A673 (cell line): ENCODE measurements at regions not wholly inside any gene's neighbourhood (a gene's known extent, or its start where the extent isn't known, plus 50 kb on each side); places are given as distances from the start of the nearest gene placed in this dataset.

Experiments
- EZH2 ChIP-seq: fragments of 200-600 bp; sonication (generic); IDR thresholded peaks from 2 replicates; pipeline ENCODE4 v1.6.1; 2017; ENCODE audit warnings: borderline replicate concordance, low read depth, mild to moderate bottlenecking, mixed read lengths, antibody characterized with exemption, low read length; ENCODE audit not compliant: poor library complexity, severe bottlenecking
- TF ChIP-seq, protein P1 (sequence below): fragments of 300-800, 200-600 bp; sonication (generic); conservative IDR thresholded peaks from 2 replicates; pipeline ENCODE4 v1.5.1; 2017; ENCODE audit warnings: low read depth, mild to moderate bottlenecking, antibody characterized with exemption, low read length, moderate library complexity, mixed read lengths

DNA sequence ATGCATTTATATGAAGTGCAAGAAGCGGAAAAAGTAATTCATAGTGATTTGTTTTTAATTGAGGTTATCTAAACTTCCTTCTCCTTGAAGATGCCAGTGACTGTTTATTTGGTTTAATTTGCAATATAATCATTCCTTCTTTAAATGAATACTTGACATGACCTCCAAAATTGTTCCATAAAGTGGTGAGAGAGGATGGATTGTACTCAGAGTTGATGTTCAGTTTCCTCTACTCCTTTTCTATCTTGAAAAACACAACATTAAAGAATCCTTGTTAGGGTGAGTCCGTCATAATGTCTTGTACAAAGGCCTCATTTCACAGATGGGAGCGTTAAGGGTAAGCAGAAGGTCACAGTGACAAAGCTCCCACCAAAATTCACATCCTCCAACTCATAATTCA lies 756.1 kb upstream of the KLHL29 start:
- TF ChIP-seq, protein P1, sequence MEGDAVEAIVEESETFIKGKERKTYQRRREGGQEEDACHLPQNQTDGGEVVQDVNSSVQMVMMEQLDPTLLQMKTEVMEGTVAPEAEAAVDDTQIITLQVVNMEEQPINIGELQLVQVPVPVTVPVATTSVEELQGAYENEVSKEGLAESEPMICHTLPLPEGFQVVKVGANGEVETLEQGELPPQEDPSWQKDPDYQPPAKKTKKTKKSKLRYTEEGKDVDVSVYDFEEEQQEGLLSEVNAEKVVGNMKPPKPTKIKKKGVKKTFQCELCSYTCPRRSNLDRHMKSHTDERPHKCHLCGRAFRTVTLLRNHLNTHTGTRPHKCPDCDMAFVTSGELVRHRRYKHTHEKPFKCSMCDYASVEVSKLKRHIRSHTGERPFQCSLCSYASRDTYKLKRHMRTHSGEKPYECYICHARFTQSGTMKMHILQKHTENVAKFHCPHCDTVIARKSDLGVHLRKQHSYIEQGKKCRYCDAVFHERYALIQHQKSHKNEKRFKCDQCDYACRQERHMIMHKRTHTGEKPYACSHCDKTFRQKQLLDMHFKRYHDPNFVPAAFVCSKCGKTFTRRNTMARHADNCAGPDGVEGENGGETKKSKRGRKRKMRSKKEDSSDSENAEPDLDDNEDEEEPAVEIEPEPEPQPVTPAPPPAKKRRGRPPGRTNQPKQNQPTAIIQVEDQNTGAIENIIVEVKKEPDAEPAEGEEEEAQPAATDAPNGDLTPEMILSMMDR, result no peak
- TF ChIP-seq EZH2, result no peak
